OCI-LY7 (cell line): ENCODE measurements at regions not wholly inside any gene's neighbourhood (a gene's known extent, or its start where the extent isn't known, plus 50 kb on each side); places are given as distances from the start of the nearest gene placed in this dataset.

Experiments
- BruUV-seq: library from RNA; stranded (reverse); fragments of 400-500 nt; replicated peaks from 2 replicates; lab custom pipeline; 2021; lab: Mats Ljungman, UMichigan
- CTCF ChIA-PET: fragments of 300-600 bp; sonication (Branson Sonifier 250); formaldehyde crosslinking; loops from one replicate; lab custom pipeline; 2022; ENCODE audit warnings: antibody characterized with exemption; ENCODE audit not compliant: unreplicated experiment; lab: Charles Lee
- POLR2A ChIA-PET: fragments of 300-600 bp; sonication (Branson Sonifier 250); formaldehyde crosslinking; loops from one replicate; lab custom pipeline; 2022; ENCODE audit warnings: antibody characterized with exemption; lab: Charles Lee
- DNase-seq: peaks from one replicate; pipeline ENCODE4 v3.0.0-alpha.2; 2015; ENCODE audit warnings: low spot score
- H2AFZ ChIP-seq: fragments of 200-600 bp; sonication (generic), shearing (Covaris generic); 2 replicates; pipeline ENCODE4 v1.6.1; 2014; ENCODE audit warnings: mild to moderate bottlenecking, antibody characterized with exemption, low read length, moderate library complexity
- H3K27ac ChIP-seq: fragments of 200-600 bp; sonication (generic); 2 replicates; pipeline ENCODE4 v1.5.1; 2014; ENCODE audit warnings: mixed run types, low read depth, mild to moderate bottlenecking, moderate library complexity, low read length, inconsistent platforms; ENCODE audit not compliant: poor library complexity, severe bottlenecking
- H3K36me3 ChIP-seq: fragments of 200-600 bp; sonication (generic); 2 replicates; pipeline ENCODE4 v1.6.1; 2014; ENCODE audit warnings: mild to moderate bottlenecking, antibody characterized with exemption, low read length, moderate library complexity, mixed read lengths; ENCODE audit not compliant: insufficient read depth
- H3K4me1 ChIP-seq: fragments of 200-600 bp; sonication (generic); 2 replicates; pipeline ENCODE4 v1.5.1; 2014; ENCODE audit warnings: mild to moderate bottlenecking, low read length; ENCODE audit not compliant: insufficient read depth, poor library complexity, severe bottlenecking
- H3K4me2 ChIP-seq: fragments of 200-600 bp; sonication (generic); 2 replicates; pipeline ENCODE4 v1.6.1; 2014; ENCODE audit warnings: mild to moderate bottlenecking, low read length
- H3K4me3 ChIP-seq: fragments of 200-600 bp; sonication (generic); 2 replicates; pipeline ENCODE4 v1.5.1; 2014; ENCODE audit warnings: mild to moderate bottlenecking, low read depth, low read length; ENCODE audit not compliant: poor library complexity, severe bottlenecking
- H3K79me2 ChIP-seq: fragments of 200-600 bp; sonication (generic); 2 replicates; pipeline ENCODE4 v1.6.1; 2016; ENCODE audit warnings: low read depth, mild to moderate bottlenecking, low read length, moderate library complexity, mixed read lengths; ENCODE audit not compliant: insufficient read depth
- H3K9me2 ChIP-seq: fragments of 200-600 bp; sonication (generic); 2 replicates; pipeline ENCODE4 v1.6.1; 2016; ENCODE audit warnings: mild to moderate bottlenecking, low read length, mixed read lengths; ENCODE audit not compliant: insufficient read depth
- H3K9me3 ChIP-seq: fragments of 200-600 bp; sonication (generic); 2 replicates; pipeline ENCODE4 v1.6.1; 2014; ENCODE audit warnings: mild to moderate bottlenecking, mixed run types, low read length, mixed read lengths
- H4K20me1 ChIP-seq: fragments of 200-600 bp; sonication (generic); 2 replicates; pipeline ENCODE4 v1.6.1; 2014; ENCODE audit warnings: mild to moderate bottlenecking, antibody characterized with exemption, low read length, moderate library complexity, mixed read lengths; ENCODE audit not compliant: insufficient read depth
- EZH2phosphoT487 ChIP-seq: fragments of 200-600 bp; sonication (generic); IDR thresholded peaks from 2 replicates; pipeline ENCODE4 v1.6.1; 2018; ENCODE audit warnings: low read depth, borderline replicate concordance, mild to moderate bottlenecking, mixed run types, antibody characterized with exemption, low read length, moderate library complexity, mixed read lengths
- intact Hi-C: fragments of 100-400 bp; cut with micrococcal nuclease; formaldehyde crosslinking; loops from one replicate; pipeline ENCODE4 v1.10.0; 2022; ENCODE audit not compliant: unreplicated experiment
- TF ChIP-seq, protein P1 (sequence below): fragments of 200-600 bp; sonication (generic); conservative IDR thresholded peaks from 2 replicates; pipeline ENCODE4 v1.5.1; 2014; ENCODE audit warnings: mild to moderate bottlenecking, antibody characterized with exemption, low read length, moderate library complexity, mixed read lengths

DNA sequence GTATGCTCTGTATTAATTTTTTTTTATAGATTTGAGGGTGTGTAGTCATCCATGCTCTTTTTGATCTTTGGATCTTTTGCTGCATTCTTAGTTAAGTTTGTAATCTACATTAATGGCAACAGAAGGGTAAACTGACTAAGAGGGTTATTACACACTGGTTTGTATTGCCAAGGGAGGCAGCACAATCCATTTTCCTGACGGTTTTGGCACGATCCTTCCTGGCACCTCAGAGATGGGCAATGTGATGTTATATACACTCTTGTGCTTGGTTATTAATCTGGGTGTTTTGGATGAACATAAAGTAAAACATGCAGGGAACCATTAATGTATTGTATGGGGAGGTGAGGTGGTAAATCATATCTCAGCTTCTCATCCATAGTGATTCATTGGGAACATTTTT, 98.8 kb upstream of the SLC38A2 start:
- no TSS peak for BruUV-seq
- CTCF ChIA-PET = no interaction called here
- Histone ChIP-seq H2AFZ (no peak overlapping the region), H3K36me3 (no peaks in the 10 kb centered on the region), H3K4me2 (no peak overlapping the region), H3K9me2 (no peaks in the 10 kb centered on the region), H4K20me1 (no peaks in the 10 kb centered on the region), H3K27ac (no peak overlapping the region), H3K79me2 (no peaks in the 10 kb centered on the region), H3K4me3 (no peak overlapping the region), H3K9me3 (no peaks in the 10 kb centered on the region), H3K4me1 (no peaks in the 10 kb centered on the region)
- TF ChIP-seq EZH2phosphoT487 = no peak
- TF ChIP-seq, protein P1, sequence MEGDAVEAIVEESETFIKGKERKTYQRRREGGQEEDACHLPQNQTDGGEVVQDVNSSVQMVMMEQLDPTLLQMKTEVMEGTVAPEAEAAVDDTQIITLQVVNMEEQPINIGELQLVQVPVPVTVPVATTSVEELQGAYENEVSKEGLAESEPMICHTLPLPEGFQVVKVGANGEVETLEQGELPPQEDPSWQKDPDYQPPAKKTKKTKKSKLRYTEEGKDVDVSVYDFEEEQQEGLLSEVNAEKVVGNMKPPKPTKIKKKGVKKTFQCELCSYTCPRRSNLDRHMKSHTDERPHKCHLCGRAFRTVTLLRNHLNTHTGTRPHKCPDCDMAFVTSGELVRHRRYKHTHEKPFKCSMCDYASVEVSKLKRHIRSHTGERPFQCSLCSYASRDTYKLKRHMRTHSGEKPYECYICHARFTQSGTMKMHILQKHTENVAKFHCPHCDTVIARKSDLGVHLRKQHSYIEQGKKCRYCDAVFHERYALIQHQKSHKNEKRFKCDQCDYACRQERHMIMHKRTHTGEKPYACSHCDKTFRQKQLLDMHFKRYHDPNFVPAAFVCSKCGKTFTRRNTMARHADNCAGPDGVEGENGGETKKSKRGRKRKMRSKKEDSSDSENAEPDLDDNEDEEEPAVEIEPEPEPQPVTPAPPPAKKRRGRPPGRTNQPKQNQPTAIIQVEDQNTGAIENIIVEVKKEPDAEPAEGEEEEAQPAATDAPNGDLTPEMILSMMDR = no peak
- no peak for DNase-seq
- intact Hi-C loops = no loop called here
- POLR2A ChIA-PET = no interaction called here

- no peaks in the 10 kb centered on the region for H3K79me2 ChIP-seq
- DNase-seq = no peak
- no peaks in the 10 kb centered on the region for H3K9me3 ChIP-seq
- H4K20me1 ChIP-seq = no peaks in the 10 kb centered on the region
- H3K36me3 ChIP-seq = no peaks in the 10 kb centered on the region
- POLR2A ChIA-PET = no interaction called here
- BruUV-seq = no TSS peak
- H3K4me3 ChIP-seq = no peak overlapping the region
- TF ChIP-seq EZH2phosphoT487 = no peak
- TF ChIP-seq, protein P1 = no peak
- intact Hi-C loops = no loop called here
- H3K4me1 ChIP-seq = no peaks in the 10 kb centered on the region
- H3K9me2 ChIP-seq = no peaks in the 10 kb centered on the region
- CTCF ChIA-PET = no interaction called here
- no peak overlapping the region for H2AFZ ChIP-seq
- H3K27ac ChIP-seq = no peak overlapping the region
- no peak overlapping the region for H3K4me2 ChIP-seq
Measured at GRCh38 chr12:46470975-46471374, 98.4 kb upstream of the SLC38A2 start.

DNA sequence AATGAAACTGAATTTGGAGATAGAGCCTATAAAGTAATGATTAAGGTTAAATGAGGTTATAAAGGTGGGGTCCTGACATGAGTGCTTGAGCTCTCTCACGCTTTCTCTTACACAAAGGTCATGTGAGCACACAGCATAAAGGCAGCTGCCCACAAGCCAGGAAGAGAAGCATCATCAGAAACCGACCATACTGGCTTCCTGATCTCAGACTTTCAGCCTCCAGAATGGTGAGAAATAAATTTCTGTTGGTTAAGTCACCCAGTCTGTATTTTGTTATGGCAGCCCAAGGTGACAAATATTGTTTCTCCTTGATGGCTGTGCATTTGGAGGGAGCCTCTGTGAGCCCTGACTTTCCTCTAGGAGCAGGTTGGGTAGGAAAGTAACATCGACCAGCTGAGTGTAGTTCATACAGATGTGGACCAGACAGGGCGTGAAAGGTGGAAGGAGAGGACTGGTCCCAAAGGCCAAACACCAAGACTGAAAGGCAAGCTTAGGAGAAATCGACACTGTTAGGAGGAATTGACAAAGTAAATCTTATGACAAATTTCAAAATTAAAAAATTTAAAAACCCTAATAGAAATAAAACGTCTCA, 97.6 kb upstream of the SLC38A2 start:
- Histone ChIP-seq H3K4me2 (no peak overlapping the region), H3K4me1 (no peaks in the 10 kb centered on the region), H4K20me1 (no peaks in the 10 kb centered on the region), H3K9me3 (no peaks in the 10 kb centered on the region), H3K27ac (no peak overlapping the region), H2AFZ (no peak overlapping the region), H3K4me3 (no peak overlapping the region), H3K79me2 (no peaks in the 10 kb centered on the region), H3K36me3 (no peaks in the 10 kb centered on the region), H3K9me2 (no peaks in the 10 kb centered on the region)
- CTCF ChIA-PET = no interaction called here
- POLR2A ChIA-PET = interaction anchor here (0.7 kb wide), 2 partner anchors 14 to 249 kb away, joined by 3 to 4 read pairs; no protein-coding TSS in a partner anchor
- TF ChIP-seq, protein P1 = no peak
- no peak for TF ChIP-seq EZH2phosphoT487
- no peak for DNase-seq
- no TSS peak for BruUV-seq
- intact Hi-C loops = no loop called here
